K562 (cell line): ENCODE measurements at regions not wholly inside any gene's neighbourhood (a gene's known extent, or its start where the extent isn't known, plus 50 kb on each side); places are given as distances from the start of the nearest gene placed in this dataset.

Experiments used
- BMI1 ChIP-seq: fragments of 150-350 bp; IDR thresholded peaks from 2 replicates; pipeline ENCODE4 v1.6.1; 2014; ENCODE audit warnings: low read length
- CEBPG ChIP-seq, 3 experiments: fragments of 200-800 bp in 1 of 3; sonication (Bioruptor generic) in 1 of 3; sonication (generic) in 1 of 3; formaldehyde crosslinking in 1 of 3; IDR thresholded peaks in 2 of 3; conservative IDR thresholded peaks in 1 of 3; 2 replicates each; pipeline versions ENCODE4 v1.6.1 to v1.8.0; 2016 to 2022; ENCODE audit warnings: missing compliant biosample characterization in 2 of 3, missing genetic modification characterization in 2 of 3, mild to moderate bottlenecking in 1 of 3, missing genetic modification reagents in 1 of 3
- CHCHD3 ChIP-seq: fragments of 250-450 bp; sonication (Bioruptor Pico); IDR thresholded peaks from 2 replicates; pipeline ENCODE4 v2.1.2; 2022; ENCODE audit warnings: mild to moderate bottlenecking
- ELF4 ChIP-seq: fragments of 450-650 bp; formaldehyde crosslinking; IDR thresholded peaks from 2 replicates; pipeline ENCODE4 v1.4.0; 2022; ENCODE audit warnings: missing genetic modification characterization
- FOXA3 ChIP-seq, 2 experiments: fragments of 450-650 bp in 1 of 2; sonication (generic) in 1 of 2; formaldehyde crosslinking; IDR thresholded peaks in 1 of 2; conservative IDR thresholded peaks in 1 of 2; 2 replicates each; pipeline versions ENCODE4 v1.4.0 to v1.8.0; 2020 to 2022; ENCODE audit warnings: mild to moderate bottlenecking in 2 of 2, missing genetic modification reagents in 1 of 2
- GABPA ChIP-seq: fragments of 200-800 bp; sonication (Bioruptor generic); conservative IDR thresholded peaks from 2 replicates; pipeline ENCODE4 v1.6.1; 2016; ENCODE audit warnings: low read depth, missing genetic modification characterization, missing compliant biosample characterization
- GTF2E2 ChIP-seq: fragments of 200-800 bp; sonication (Bioruptor generic); IDR thresholded peaks from 2 replicates; pipeline ENCODE4 v1.6.1; 2016; ENCODE audit warnings: missing genetic modification characterization, missing compliant biosample characterization
- POU5F1 ChIP-seq: fragments of 150-350 bp; IDR thresholded peaks from 2 replicates; pipeline ENCODE4 v1.6.1; 2014; ENCODE audit warnings: borderline replicate concordance, low read length, low read depth, mild to moderate bottlenecking; ENCODE audit not compliant: partially characterized antibody
- TCF3 ChIP-seq: sonication (generic); formaldehyde crosslinking; IDR thresholded peaks from 2 replicates; pipeline ENCODE4 v1.4.0; 2020; ENCODE audit warnings: mild to moderate bottlenecking, missing genetic modification reagents
- TEAD1 ChIP-seq, 2 experiments: fragments of 450-650 bp in 1 of 2; sonication (generic) in 1 of 2; formaldehyde crosslinking; IDR thresholded peaks; 2 replicates each; pipeline versions ENCODE4 v1.4.0 to v1.8.0; 2020 to 2022; ENCODE audit warnings: mild to moderate bottlenecking in 2 of 2, missing genetic modification reagents in 1 of 2
- TF ChIP-seq, protein P1 (sequence below): sonication (generic); formaldehyde crosslinking; IDR thresholded peaks from 2 replicates; pipeline ENCODE4 v1.8.0; 2022; ENCODE audit warnings: mild to moderate bottlenecking, missing genetic modification reagents
- TF ChIP-seq, protein P2 (sequence below): fragments of 450-650 bp; IDR thresholded peaks from 2 replicates; pipeline ENCODE4 v1.7.1; 2018; ENCODE audit warnings: mild to moderate bottlenecking, low read depth; ENCODE audit not compliant: partially characterized antibody

DNA sequence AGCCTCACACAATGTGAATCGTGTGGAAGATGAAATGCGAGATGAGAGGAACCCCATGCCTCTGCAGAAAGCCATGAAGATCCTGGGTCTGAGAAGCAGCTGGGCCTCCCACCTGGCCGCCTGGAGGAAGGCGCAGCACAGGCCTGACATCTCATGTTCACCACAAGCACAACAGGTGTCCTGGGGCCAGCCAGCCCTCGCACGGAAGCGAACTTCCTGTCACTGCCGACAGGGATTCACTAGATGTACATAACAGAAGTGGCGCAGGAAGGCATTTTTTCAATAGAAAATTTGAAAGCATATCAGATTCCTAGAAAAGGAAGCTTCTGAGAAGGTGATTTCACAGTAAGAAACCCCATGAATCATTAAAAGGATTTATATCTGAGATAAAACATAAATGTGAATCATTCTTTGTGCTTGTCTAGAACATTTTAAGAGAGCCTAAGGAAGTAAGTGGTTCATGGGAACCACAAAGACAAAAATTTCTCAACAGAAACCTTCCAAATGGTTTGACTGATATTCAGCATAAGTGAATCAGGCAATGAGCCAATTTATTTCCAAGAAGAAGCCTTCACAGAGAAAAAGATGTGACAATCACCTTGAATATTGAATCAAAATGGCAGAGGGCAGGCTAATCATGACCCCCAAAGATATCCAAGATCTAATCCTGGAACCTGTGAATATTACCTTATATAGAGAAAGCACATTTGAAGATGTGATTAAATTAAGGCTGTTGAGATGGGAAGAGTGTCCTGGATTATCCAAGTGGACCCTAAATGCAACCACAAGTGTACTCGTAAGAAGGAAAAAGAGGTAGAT is 311.9 kb downstream of the DUSP6 start (continued):
- TF ChIP-seq, protein P1, sequence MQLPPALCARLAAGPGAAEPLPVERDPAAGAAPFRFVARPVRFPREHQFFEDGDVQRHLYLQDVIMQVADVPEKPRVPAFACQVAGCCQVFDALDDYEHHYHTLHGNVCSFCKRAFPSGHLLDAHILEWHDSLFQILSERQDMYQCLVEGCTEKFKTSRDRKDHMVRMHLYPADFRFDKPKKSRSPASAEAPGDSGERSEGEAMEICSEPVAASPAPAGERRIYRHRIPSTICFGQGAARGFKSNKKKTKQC (CRISPR knock-in tag) = 0 out of 2 replicates have a peak, but pooled peaks have one; percentile 35
- TF ChIP-seq CHCHD3 (CRISPR knock-in tag) = no peak
- peak; percentile 59; the same call in 1 of the 2 replicates for TF ChIP-seq GTF2E2 (tag)
- TF ChIP-seq GABPA = peak; percentile 54
- peak in 1 of 2 experiments; percentile 28; a peak in 1 of 4 replicates for TF ChIP-seq TEAD1 (CRISPR knock-in tag; IDR thresholded peaks at IDR 0.05)
- peak; percentile 33 for TF ChIP-seq TCF3 (CRISPR knock-in tag)
- no peak for TF ChIP-seq ELF4 (CRISPR knock-in tag)
- no peak for TF ChIP-seq POU5F1
- TF ChIP-seq FOXA3 (CRISPR knock-in tag; conservative IDR thresholded peaks at IDR 0.05 in 1 of 2, IDR thresholded peaks at IDR 0.05 in 1 of 2) = 0 out of 4 replicates have a peak, but pooled peaks of 1 of the 2 experiments have one; percentile 30
- no peak for TF ChIP-seq BMI1
- peak; percentile 28; the same call in 1 of the 2 replicates for TF ChIP-seq CEBPG (CRISPR knock-in tag; IDR thresholded peaks at IDR 0.05)
- TF ChIP-seq CEBPG (tag; conservative IDR thresholded peaks at IDR 0.05 in 1 of 2, IDR thresholded peaks at IDR 0.05 in 1 of 2) = peak in 1 of 2 experiments; percentile 63; a peak in 1 of 4 replicates
- TF ChIP-seq, protein P2, sequence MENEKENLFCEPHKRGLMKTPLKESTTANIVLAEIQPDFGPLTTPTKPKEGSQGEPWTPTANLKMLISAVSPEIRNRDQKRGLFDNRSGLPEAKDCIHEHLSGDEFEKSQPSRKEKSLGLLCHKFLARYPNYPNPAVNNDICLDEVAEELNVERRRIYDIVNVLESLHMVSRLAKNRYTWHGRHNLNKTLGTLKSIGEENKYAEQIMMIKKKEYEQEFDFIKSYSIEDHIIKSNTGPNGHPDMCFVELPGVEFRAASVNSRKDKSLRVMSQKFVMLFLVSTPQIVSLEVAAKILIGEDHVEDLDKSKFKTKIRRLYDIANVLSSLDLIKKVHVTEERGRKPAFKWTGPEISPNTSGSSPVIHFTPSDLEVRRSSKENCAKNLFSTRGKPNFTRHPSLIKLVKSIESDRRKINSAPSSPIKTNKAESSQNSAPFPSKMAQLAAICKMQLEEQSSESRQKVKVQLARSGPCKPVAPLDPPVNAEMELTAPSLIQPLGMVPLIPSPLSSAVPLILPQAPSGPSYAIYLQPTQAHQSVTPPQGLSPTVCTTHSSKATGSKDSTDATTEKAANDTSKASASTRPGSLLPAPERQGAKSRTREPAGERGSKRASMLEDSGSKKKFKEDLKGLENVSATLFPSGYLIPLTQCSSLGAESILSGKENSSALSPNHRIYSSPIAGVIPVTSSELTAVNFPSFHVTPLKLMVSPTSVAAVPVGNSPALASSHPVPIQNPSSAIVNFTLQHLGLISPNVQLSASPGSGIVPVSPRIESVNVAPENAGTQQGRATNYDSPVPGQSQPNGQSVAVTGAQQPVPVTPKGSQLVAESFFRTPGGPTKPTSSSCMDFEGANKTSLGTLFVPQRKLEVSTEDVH = no peak
